Peyer's patch (tissue), 4 donors: ENCODE measurements at regions not wholly inside any gene's neighbourhood (a gene's known extent, or its start where the extent isn't known, plus 50 kb on each side); places are given as distances from the start of the nearest gene placed in this dataset.
"Not testable (repeated sequence)": the region's sequence is repeated elsewhere in the genome, so short reads cannot be mapped to it uniquely, and the experiment has no call there.

Experiments
- POLR2A ChIP-seq, 2 donors: fragments of 450-650 bp; IDR thresholded peaks; one replicate each; pipeline ENCODE4 v1.5.1; 2017; ENCODE audit warnings: antibody characterized with exemption in 2 of 2, mild to moderate bottlenecking in 2 of 2, moderate library complexity in 2 of 2
- TF ChIP-seq, protein P1 (sequence below), 6 experiments: fragments of 450-650 bp in 4 of 6; fragments of 200-600 bp in 2 of 6; sonication (generic) in 1 of 6; IDR thresholded peaks; one replicate each; pipeline ENCODE4 v1.5.1; 2017 to 2019; ENCODE audit warnings: antibody characterized with exemption in 6 of 6, mild to moderate bottlenecking in 3 of 6, moderate library complexity in 1 of 6

DNA sequence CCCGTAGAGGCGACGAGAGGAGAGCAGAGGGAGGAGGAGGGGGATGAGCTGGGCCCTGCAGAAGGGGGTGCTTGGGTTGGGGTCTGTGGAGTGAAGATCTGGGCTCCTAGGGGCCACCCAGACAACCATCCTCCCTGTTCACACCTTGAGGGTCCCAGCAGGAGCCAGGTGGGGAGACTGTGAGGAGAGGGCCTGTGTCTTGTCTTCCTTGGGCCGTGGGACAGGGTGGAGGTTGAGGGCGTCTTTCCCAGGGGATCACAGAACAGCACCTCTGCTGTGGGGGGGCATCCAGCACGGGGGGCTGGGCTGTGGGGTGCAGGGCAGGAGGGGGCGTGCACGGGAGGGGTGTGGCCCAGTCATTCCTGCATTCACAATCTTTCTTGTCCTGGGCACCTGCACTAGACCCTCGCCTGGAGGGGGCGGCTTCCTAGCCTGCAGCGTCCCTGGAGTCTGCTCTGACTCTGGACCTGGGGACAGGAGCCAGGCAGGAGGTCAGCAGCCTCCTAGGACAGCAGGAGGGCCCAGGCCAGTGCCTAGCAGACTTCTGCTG is 393.8 kb downstream of the TMEM121 start:
- TF ChIP-seq, protein P1, sequence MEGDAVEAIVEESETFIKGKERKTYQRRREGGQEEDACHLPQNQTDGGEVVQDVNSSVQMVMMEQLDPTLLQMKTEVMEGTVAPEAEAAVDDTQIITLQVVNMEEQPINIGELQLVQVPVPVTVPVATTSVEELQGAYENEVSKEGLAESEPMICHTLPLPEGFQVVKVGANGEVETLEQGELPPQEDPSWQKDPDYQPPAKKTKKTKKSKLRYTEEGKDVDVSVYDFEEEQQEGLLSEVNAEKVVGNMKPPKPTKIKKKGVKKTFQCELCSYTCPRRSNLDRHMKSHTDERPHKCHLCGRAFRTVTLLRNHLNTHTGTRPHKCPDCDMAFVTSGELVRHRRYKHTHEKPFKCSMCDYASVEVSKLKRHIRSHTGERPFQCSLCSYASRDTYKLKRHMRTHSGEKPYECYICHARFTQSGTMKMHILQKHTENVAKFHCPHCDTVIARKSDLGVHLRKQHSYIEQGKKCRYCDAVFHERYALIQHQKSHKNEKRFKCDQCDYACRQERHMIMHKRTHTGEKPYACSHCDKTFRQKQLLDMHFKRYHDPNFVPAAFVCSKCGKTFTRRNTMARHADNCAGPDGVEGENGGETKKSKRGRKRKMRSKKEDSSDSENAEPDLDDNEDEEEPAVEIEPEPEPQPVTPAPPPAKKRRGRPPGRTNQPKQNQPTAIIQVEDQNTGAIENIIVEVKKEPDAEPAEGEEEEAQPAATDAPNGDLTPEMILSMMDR (IDR thresholded peaks at IDR 0.05): not testable (repeated sequence)
- TF ChIP-seq POLR2A (IDR thresholded peaks at IDR 0.05): not testable (repeated sequence)
